ENCODE measurements at regions not wholly inside any gene's neighbourhood (a gene's known extent, or its start where the extent isn't known, plus 50 kb on each side); places are given as distances from the start of the nearest gene placed in this dataset.

DNA sequence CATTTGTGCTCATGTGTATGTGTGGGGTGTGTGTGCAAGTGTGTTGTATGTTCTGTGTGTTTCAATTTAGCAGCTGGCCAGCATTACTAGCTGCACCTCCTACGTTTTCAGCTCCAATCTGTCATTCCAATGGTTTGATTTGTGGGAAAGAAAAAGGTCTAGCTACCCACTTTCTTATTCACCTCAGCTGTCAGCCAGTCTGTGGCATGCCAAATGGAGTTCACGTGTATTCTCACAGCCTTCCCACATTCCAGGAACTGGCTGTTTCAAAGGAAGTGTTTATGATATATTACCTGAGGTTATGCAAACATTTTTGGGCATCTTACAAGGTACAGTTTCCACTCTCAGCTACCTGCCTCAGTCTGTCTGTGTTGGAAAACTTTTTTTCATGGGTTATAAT, 220.2 kb upstream of the CPNE8 start:
- Histone ChIP-seq H3K27me3 (no peaks in the 10 kb centered on the region), H3K4me1 (ENCODE audit: control insufficient read depth in 1 of 2, insufficient read depth in 1 of 2, low read depth in 1 of 2, low read length in 1 of 2) (no peaks in the 10 kb centered on the region), H3K9me3 (no peaks in the 10 kb centered on the region), H3K4me3 (ENCODE audit: low read depth in 1 of 2, low read length in 1 of 2) (no peak overlapping the region), H3K27ac (no peak overlapping the region), H3K36me3 (no peaks in the 10 kb centered on the region)
- TF ChIP-seq, protein P1, sequence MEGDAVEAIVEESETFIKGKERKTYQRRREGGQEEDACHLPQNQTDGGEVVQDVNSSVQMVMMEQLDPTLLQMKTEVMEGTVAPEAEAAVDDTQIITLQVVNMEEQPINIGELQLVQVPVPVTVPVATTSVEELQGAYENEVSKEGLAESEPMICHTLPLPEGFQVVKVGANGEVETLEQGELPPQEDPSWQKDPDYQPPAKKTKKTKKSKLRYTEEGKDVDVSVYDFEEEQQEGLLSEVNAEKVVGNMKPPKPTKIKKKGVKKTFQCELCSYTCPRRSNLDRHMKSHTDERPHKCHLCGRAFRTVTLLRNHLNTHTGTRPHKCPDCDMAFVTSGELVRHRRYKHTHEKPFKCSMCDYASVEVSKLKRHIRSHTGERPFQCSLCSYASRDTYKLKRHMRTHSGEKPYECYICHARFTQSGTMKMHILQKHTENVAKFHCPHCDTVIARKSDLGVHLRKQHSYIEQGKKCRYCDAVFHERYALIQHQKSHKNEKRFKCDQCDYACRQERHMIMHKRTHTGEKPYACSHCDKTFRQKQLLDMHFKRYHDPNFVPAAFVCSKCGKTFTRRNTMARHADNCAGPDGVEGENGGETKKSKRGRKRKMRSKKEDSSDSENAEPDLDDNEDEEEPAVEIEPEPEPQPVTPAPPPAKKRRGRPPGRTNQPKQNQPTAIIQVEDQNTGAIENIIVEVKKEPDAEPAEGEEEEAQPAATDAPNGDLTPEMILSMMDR (IDR thresholded peaks at IDR 0.05), result no peak

GRCh38 chr12:39124768-39125167, 219.4 kb upstream of the CPNE8 start:
- TF ChIP-seq, protein P1 (IDR thresholded peaks at IDR 0.05), result no peak
- no peaks in the 10 kb centered on the region for H3K4me1 ChIP-seq (ENCODE audit: control insufficient read depth in 1 of 2, insufficient read depth in 1 of 2, low read depth in 1 of 2, low read length in 1 of 2)
- H3K27me3 ChIP-seq, result no peaks in the 10 kb centered on the region
- no peaks in the 10 kb centered on the region for H3K36me3 ChIP-seq
- no peaks in the 10 kb centered on the region for H3K9me3 ChIP-seq
- H3K4me3 ChIP-seq (ENCODE audit: low read depth in 1 of 2, low read length in 1 of 2), result no peak overlapping the region
- H3K27ac ChIP-seq, result no peak overlapping the region

DNA sequence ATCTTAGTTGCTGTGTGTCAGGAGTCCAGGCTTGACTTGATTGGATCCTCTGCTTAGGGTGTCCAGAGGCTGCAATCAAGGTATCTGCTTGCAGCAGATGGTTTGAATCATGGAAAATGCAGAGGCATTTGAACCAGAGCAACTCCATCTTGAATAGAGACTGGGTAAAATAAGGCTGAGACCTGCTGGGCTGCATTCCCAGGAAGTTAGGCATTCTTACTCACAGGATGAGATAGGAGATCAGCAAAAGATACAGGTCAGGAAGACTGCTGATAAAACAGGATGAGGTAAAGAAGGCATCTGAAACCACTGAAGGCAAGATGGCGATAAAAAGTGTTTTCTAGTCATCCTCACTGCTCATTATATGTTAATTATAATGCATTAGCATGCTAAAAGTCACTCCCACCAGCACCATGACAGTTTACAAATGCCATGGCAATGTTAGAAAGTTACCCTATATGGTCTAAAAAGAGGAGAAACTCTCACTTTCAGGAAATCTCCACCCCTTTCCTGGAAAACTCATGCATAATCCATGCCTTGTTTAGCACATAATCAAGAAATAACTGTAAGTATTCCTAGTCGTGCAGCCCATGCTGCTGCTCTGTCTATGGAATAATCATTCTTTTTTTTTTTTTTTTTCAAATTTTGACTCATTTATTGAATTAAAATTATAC, 218.3 kb upstream of the CPNE8 start:
- TF ChIP-seq, protein P1 (IDR thresholded peaks at IDR 0.05), result no peak
- H3K36me3 ChIP-seq, result no peaks in the 10 kb centered on the region
- H3K4me1 ChIP-seq (ENCODE audit: control insufficient read depth in 1 of 2, insufficient read depth in 1 of 2, low read depth in 1 of 2, low read length in 1 of 2), result no peaks in the 10 kb centered on the region
- no peaks in the 10 kb centered on the region for H3K9me3 ChIP-seq
- no peak overlapping the region for H3K4me3 ChIP-seq (ENCODE audit: low read depth in 1 of 2, low read length in 1 of 2)
- H3K27me3 ChIP-seq, result no peaks in the 10 kb centered on the region
- no peak overlapping the region for H3K27ac ChIP-seq

DNA sequence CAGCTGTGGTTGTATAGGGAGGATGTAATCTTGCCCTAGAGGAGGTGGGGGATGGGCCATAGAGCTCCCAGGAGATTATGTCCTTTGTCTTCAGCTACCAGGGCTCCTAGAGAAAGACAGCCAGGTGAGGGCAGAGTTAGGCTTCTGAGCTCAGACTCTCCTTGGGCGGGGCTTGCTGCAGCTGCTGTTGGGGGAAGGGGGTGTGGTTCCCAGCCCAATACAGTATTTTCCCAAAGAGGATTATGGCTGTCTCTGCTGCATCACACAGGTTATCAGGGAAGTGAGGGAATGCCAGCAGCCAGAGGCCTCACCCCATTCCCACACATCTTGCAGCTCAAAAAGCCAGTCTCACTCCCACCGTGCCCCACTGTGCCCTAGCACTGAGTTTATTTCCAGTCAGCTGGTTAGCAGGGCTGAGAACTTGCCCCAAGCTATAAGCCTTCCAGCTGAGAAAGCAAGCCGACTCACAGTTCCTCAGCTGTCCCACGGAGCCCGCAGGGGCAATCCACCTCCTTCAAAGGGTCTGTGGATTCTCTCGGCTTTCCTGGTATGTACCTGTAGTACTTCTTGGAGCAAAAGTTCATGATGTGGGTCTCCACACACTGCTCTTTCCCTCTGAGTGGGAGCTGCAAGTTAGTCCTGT, 217.3 kb upstream of the CPNE8 start:
- Histone ChIP-seq H3K9me3 (no peaks in the 10 kb centered on the region), H3K4me3 (ENCODE audit: low read depth in 1 of 2, low read length in 1 of 2) (no peak overlapping the region), H3K27me3 (no peaks in the 10 kb centered on the region), H3K27ac (no peak overlapping the region), H3K36me3 (no peaks in the 10 kb centered on the region), H3K4me1 (ENCODE audit: control insufficient read depth in 1 of 2, insufficient read depth in 1 of 2, low read depth in 1 of 2, low read length in 1 of 2) (no peaks in the 10 kb centered on the region)
- TF ChIP-seq, protein P1 (IDR thresholded peaks at IDR 0.05), result no peak

- H3K9me3 ChIP-seq, result no peaks in the 10 kb centered on the region
- no peaks in the 10 kb centered on the region for H3K4me1 ChIP-seq (ENCODE audit: control insufficient read depth in 1 of 2, insufficient read depth in 1 of 2, low read depth in 1 of 2, low read length in 1 of 2)
- H3K4me3 ChIP-seq (ENCODE audit: low read depth in 1 of 2, low read length in 1 of 2), result no peak overlapping the region
- H3K27me3 ChIP-seq, result no peaks in the 10 kb centered on the region
- H3K27ac ChIP-seq, result no peak overlapping the region
- TF ChIP-seq, protein P1 (IDR thresholded peaks at IDR 0.05), result no peak
- no peaks in the 10 kb centered on the region for H3K36me3 ChIP-seq
Observed at GRCh38 chr12:39116861-39117260, 211.5 kb upstream of the CPNE8 start.
